Panc1 (cell line): ENCODE measurements at regions not wholly inside any gene's neighbourhood (a gene's known extent, or its start where the extent isn't known, plus 50 kb on each side); places are given as distances from the start of the nearest gene placed in this dataset.

Experiments
- ATAC-seq: fragments of 200-7000 bp; cut with Tn5 transposase; 2 replicates; pipeline ENCODE4 v1.9.1; 2020; ENCODE audit warnings: mild to moderate bottlenecking, moderate library complexity
- BruUV-seq: library from RNA; stranded (reverse); fragments of 400-500 nt; replicated peaks from 2 replicates; lab custom pipeline; 2021; lab: Mats Ljungman, UMichigan
- CTCF ChIA-PET: fragments of 300-600 bp; sonication (Branson Sonifier 250); formaldehyde crosslinking; loops from one replicate; lab custom pipeline; 2022; ENCODE audit warnings: antibody characterized with exemption; lab: Charles Lee
- POLR2A ChIA-PET: fragments of 300-600 bp; sonication (Branson Sonifier 250); formaldehyde crosslinking; loops from one replicate; lab custom pipeline; 2022; ENCODE audit warnings: antibody characterized with exemption; lab: Charles Lee
- DNase-seq: peaks from one replicate; pipeline ENCODE4 v3.0.0-alpha.2; 2010; ENCODE audit warnings: low read depth, low spot score
- H3K27ac ChIP-seq: 2 replicates; pipeline ENCODE4 v1.5.1; 2011; ENCODE audit warnings: mild to moderate bottlenecking, low read length, inconsistent platforms
- H3K27me3 ChIP-seq: fragments of 200-500 bp; sonication (Bioruptor generic); 2 replicates; pipeline ENCODE4 v1.6.0; 2014; ENCODE audit warnings: low read length, inconsistent platforms; ENCODE audit not compliant: control insufficient read depth, insufficient read depth
- H3K36me3 ChIP-seq: fragments of 200-500 bp; sonication (Bioruptor generic); 2 replicates; pipeline ENCODE4 v1.5.1; 2014; ENCODE audit warnings: inconsistent platforms, mild to moderate bottlenecking, low read length, moderate library complexity; ENCODE audit not compliant: control insufficient read depth, insufficient read depth
- H3K4me1 ChIP-seq: 2 replicates; pipeline ENCODE4 v1.5.1; 2011; ENCODE audit warnings: inconsistent platforms, mild to moderate bottlenecking, low read length, moderate library complexity; ENCODE audit not compliant: control insufficient read depth, insufficient read depth
- H3K4me3 ChIP-seq, 2 experiments: 2 replicates each; pipeline ENCODE4 v1.5.1; 2011 to 2012; ENCODE audit warnings: low read depth in 2 of 2, low read length in 2 of 2, mild to moderate bottlenecking in 2 of 2, inconsistent platforms in 1 of 2, moderate library complexity in 1 of 2
- H3K9me3 ChIP-seq: fragments of 200-500 bp; sonication (Bioruptor generic); 2 replicates; pipeline ENCODE4 v1.5.1; 2014; ENCODE audit warnings: low read depth, mild to moderate bottlenecking, inconsistent platforms, low read length, moderate library complexity; ENCODE audit not compliant: control insufficient read depth, insufficient read depth
- POLR2AphosphoS5 ChIP-seq: IDR thresholded peaks from 2 replicates; pipeline ENCODE4 v1.6.1; 2012; ENCODE audit warnings: mild to moderate bottlenecking, low read depth, low read length, moderate library complexity
- SIN3A ChIP-seq: IDR thresholded peaks from 2 replicates; pipeline ENCODE4 v1.6.1; 2012; ENCODE audit warnings: low read depth, mild to moderate bottlenecking, low read length, moderate library complexity, borderline replicate concordance; ENCODE audit not compliant: insufficient read depth
- TCF7L2 ChIP-seq: IDR thresholded peaks from 2 replicates; pipeline ENCODE4 v1.6.1; 2011; ENCODE audit warnings: mild to moderate bottlenecking, low read depth, low read length, inconsistent platforms
- in situ Hi-C: cut with HindIII; loops from 2 replicates; pipeline ENCODE4 v1.10.0; 2016; ENCODE audit warnings: low sequenced_read_pairs, low pct_unique_long_range_greater_than_20kb
- intact Hi-C: fragments of 100-400 bp; cut with micrococcal nuclease; formaldehyde crosslinking; loops from one replicate; pipeline ENCODE4 v1.10.0; 2022; ENCODE audit not compliant: unreplicated experiment
- TF ChIP-seq, protein P1 (sequence below), 2 experiments: IDR thresholded peaks; 2 replicates each; pipeline ENCODE4 v1.6.1; 2011 to 2012; ENCODE audit warnings: low read depth in 2 of 2, control low read depth in 1 of 2, low read length in 1 of 2, mild to moderate bottlenecking in 1 of 2, moderate library complexity in 1 of 2; ENCODE audit not compliant: insufficient read depth in 1 of 2
- TF ChIP-seq, protein P2 (sequence below): fragments of 450-650 bp; IDR thresholded peaks from 2 replicates; pipeline ENCODE4 v1.5.1; 2017; ENCODE audit warnings: mild to moderate bottlenecking

DNA sequence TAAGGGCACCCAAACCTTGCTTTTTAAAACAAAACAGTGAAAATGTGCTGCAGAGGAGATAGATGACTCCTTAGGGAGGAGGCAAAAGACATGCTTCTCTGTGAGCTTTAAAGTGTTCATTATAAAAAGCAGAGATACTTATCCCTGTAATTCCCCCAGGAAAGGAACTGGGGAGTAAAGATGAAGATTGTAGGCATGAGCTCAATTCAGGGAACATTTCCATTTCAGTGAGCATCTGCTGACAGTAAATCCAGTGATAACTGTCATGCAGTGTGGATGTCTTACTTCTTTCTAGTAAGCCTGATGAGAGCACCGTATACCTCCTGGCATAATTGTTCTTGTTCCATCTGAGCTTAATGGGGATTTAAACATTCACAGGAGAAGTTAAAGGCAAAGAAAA lies 1296.5 kb downstream of the MRPL39 start:
- TF ChIP-seq, protein P1, sequence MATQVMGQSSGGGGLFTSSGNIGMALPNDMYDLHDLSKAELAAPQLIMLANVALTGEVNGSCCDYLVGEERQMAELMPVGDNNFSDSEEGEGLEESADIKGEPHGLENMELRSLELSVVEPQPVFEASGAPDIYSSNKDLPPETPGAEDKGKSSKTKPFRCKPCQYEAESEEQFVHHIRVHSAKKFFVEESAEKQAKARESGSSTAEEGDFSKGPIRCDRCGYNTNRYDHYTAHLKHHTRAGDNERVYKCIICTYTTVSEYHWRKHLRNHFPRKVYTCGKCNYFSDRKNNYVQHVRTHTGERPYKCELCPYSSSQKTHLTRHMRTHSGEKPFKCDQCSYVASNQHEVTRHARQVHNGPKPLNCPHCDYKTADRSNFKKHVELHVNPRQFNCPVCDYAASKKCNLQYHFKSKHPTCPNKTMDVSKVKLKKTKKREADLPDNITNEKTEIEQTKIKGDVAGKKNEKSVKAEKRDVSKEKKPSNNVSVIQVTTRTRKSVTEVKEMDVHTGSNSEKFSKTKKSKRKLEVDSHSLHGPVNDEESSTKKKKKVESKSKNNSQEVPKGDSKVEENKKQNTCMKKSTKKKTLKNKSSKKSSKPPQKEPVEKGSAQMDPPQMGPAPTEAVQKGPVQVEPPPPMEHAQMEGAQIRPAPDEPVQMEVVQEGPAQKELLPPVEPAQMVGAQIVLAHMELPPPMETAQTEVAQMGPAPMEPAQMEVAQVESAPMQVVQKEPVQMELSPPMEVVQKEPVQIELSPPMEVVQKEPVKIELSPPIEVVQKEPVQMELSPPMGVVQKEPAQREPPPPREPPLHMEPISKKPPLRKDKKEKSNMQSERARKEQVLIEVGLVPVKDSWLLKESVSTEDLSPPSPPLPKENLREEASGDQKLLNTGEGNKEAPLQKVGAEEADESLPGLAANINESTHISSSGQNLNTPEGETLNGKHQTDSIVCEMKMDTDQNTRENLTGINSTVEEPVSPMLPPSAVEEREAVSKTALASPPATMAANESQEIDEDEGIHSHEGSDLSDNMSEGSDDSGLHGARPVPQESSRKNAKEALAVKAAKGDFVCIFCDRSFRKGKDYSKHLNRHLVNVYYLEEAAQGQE (IDR thresholded peaks at IDR 0.05; ENCODE audit: insufficient read depth in 1 of 2, low read depth in 2 of 2, low read length in 1 of 2): no peak
- no peak for TF ChIP-seq SIN3A
- TF ChIP-seq, protein P2, sequence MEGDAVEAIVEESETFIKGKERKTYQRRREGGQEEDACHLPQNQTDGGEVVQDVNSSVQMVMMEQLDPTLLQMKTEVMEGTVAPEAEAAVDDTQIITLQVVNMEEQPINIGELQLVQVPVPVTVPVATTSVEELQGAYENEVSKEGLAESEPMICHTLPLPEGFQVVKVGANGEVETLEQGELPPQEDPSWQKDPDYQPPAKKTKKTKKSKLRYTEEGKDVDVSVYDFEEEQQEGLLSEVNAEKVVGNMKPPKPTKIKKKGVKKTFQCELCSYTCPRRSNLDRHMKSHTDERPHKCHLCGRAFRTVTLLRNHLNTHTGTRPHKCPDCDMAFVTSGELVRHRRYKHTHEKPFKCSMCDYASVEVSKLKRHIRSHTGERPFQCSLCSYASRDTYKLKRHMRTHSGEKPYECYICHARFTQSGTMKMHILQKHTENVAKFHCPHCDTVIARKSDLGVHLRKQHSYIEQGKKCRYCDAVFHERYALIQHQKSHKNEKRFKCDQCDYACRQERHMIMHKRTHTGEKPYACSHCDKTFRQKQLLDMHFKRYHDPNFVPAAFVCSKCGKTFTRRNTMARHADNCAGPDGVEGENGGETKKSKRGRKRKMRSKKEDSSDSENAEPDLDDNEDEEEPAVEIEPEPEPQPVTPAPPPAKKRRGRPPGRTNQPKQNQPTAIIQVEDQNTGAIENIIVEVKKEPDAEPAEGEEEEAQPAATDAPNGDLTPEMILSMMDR: no peak
- TF ChIP-seq TCF7L2: no peak
- no peak for TF ChIP-seq POLR2AphosphoS5
- intact Hi-C loops: no loop called here
- no peak overlapping the region for H3K27ac ChIP-seq
- no peak for DNase-seq
- H3K27me3 ChIP-seq: no peaks in the 10 kb centered on the region
- ChIA-PET CTCF (no interaction called here), POLR2A (no interaction called here)
- no peaks in the 10 kb centered on the region for H3K36me3 ChIP-seq
- in situ Hi-C loops: no loop called here
- no peak overlapping the region for H3K4me3 ChIP-seq
- no TSS peak for BruUV-seq
- H3K9me3 ChIP-seq: no peaks in the 10 kb centered on the region
- H3K4me1 ChIP-seq: no peaks in the 10 kb centered on the region
- no peak for ATAC-seq

DNA sequence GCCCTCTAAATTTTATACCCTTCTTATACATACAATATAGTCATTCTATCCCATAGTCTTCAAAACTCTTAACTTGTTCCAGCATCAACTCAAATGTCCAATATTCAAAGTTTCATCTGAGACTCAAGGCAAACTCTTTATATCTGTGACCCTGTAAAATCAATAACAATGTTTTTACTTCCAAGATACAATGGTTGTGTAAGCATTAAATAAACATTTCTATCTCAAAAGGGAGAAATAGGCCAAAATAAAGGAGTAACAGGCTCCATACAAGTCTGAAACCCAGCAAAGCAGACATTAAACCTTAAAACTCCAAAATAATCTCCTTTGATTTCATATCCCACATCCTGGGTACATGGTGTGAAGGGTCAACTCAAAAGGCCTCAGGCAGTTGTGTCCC lies 1299.1 kb downstream of the MRPL39 start:
- ChIA-PET POLR2A (no interaction called here), CTCF (no interaction called here)
- Histone ChIP-seq H3K36me3 (no peaks in the 10 kb centered on the region), H3K4me1 (no peaks in the 10 kb centered on the region), H3K4me3 (no peak overlapping the region), H3K27me3 (no peaks in the 10 kb centered on the region), H3K9me3 (no peaks in the 10 kb centered on the region), H3K27ac (no peak overlapping the region)
- BruUV-seq: no TSS peak
- TF ChIP-seq SIN3A (no peak), TCF7L2 (no peak), POLR2AphosphoS5 (no peak)
- TF ChIP-seq, protein P2: no peak
- TF ChIP-seq, protein P1 (IDR thresholded peaks at IDR 0.05; ENCODE audit: insufficient read depth in 1 of 2, low read depth in 2 of 2, low read length in 1 of 2): no peak
- intact Hi-C loops: no loop called here
- no peak for ATAC-seq
- in situ Hi-C loops: no loop called here
- DNase-seq: no peak
